ENCODE measurements at regions not wholly inside any gene's neighbourhood (a gene's known extent, or its start where the extent isn't known, plus 50 kb on each side); places are given as distances from the start of the nearest gene placed in this dataset.
A peak's percentile ranks its signal among the peaks of the same experiment; 100 is the strongest.

- Mint-ChIP-seq H3K27me3 (peaks cover 9 to 26% (median 15%) of the 10 kb centered on the region in 5 donors), H3K27ac (no peak overlapping the region), H3K9me3 (peaks cover 0 to 4% (median 0%) of the 10 kb centered on the region in 11 donors), H3K4me3 (no peak overlapping the region), H3K36me3 (peaks cover 0 to 3% (median 0%) of the 10 kb centered on the region in 5 donors), H3K4me1 (no peaks in the 10 kb centered on the region)
- intact Hi-C loops (cut with micrococcal nuclease), result no loop called here
- ChIA-PET CTCF (no interaction called here), POLR2A (no interaction called here)
- Histone ChIP-seq H3K4me1 (ENCODE audit: control insufficient read depth in 2 of 2, insufficient read depth in 2 of 2, low read length in 2 of 2) (no peaks in the 10 kb centered on the region), H3K27me3 (ENCODE audit: control insufficient read depth in 2 of 2, insufficient read depth in 2 of 2, low read length in 2 of 2) (no peaks in the 10 kb centered on the region), H3K9me3 (ENCODE audit: control insufficient read depth in 2 of 3, low read length in 3 of 3) (no peaks in the 10 kb centered on the region), H3K4me3 (ENCODE audit: low read length) (no peak overlapping the region), H3K27ac (ENCODE audit: low read depth, low read length) (no peak overlapping the region), H3K36me3 (ENCODE audit: control insufficient read depth in 2 of 3, insufficient read depth in 3 of 3, low read length in 3 of 3) (no peaks in the 10 kb centered on the region)
- peak; percentile 61 for ATAC-seq
- DNase-seq, result no peak
Observed at GRCh38 chr5:170451747-170452365, 52.0 kb upstream of the KCNIP1 start.

GRCh38 chr5:170450061-170450669, 53.7 kb upstream of the KCNIP1 start:
- intact Hi-C loops (cut with micrococcal nuclease), result no loop called here
- no peaks in the 10 kb centered on the region for H3K36me3 ChIP-seq (ENCODE audit: control insufficient read depth in 2 of 3, insufficient read depth in 3 of 3, low read length in 3 of 3)
- Mint-ChIP-seq H3K27me3 (peaks cover 2 to 17% (median 6%) of the 10 kb centered on the region in 5 donors), H3K36me3 (peaks cover 0 to 3% (median 0%) of the 10 kb centered on the region in 5 donors), H3K4me1 (no peaks in the 10 kb centered on the region), H3K27ac (no peak overlapping the region), H3K9me3 (peaks cover 0 to 4% (median 0%) of the 10 kb centered on the region in 11 donors), H3K4me3 (no peak overlapping the region)
- CTCF ChIA-PET, result interaction anchor here (0.6 kb wide), 1 partner anchor 8 kb away, joined by 4 read pairs; no protein-coding TSS in a partner anchor
- H3K4me1 ChIP-seq (ENCODE audit: control insufficient read depth in 2 of 2, insufficient read depth in 2 of 2, low read length in 2 of 2), result no peaks in the 10 kb centered on the region
- H3K4me3 ChIP-seq (ENCODE audit: low read length), result no peak overlapping the region
- DNase-seq (no peak), ATAC-seq (no peak)
- H3K9me3 ChIP-seq (ENCODE audit: control insufficient read depth in 2 of 3, low read length in 3 of 3), result no peaks in the 10 kb centered on the region
- POLR2A ChIA-PET, result no interaction called here
- no peak overlapping the region for H3K27ac ChIP-seq (ENCODE audit: low read depth, low read length)
- no peaks in the 10 kb centered on the region for H3K27me3 ChIP-seq (ENCODE audit: control insufficient read depth in 2 of 2, insufficient read depth in 2 of 2, low read length in 2 of 2)

DNA sequence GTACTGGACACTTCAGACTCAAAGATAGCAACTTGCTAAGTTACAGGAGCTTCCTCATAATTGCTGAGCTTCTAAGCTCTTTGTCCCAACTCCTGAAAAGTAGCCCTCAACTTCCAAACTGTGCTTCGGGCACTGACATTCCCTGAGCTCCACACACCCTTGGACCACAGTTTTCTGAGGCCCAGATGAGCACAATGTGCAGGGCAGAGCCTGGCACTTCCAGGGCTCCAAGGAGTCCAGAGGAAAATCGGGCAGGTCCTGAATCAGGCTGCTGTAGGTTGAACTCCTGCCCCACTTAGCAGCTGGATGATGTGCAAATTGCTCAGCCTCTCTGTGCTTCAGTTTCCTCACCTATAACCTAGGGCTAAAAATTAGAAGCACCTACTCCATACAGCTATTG, 54.6 kb upstream of the KCNIP1 start:
- CTCF ChIA-PET, result no interaction called here
- DNase-seq, result no peak

DNA sequence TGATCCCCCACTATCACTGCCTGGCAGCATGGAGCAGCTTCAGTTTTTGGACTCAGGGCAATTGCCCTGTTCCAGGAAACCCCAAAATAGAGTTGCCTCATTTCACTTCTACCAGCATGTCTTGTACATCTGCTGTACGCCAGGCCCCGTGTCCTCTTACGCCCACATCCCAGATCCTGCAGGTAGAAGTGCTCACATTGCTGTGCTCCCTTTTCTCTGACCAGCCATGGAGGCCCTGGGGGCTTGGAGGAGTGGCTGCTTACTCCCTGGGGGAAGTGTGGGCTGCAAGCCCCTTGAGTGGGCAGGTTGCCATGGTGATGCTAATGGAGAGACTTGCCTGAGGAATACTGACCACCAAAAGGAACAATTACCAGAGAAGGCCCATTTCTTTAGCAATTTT, 55.6 kb upstream of the KCNIP1 start:
- Mint-ChIP-seq H3K36me3 (peaks cover 0 to 3% (median 0%) of the 10 kb centered on the region in 5 donors), H3K27me3 (peaks cover 0 to 8% (median 3%) of the 10 kb centered on the region in 5 donors), H3K4me3 (no peak overlapping the region), H3K27ac (no peak overlapping the region), H3K4me1 (peaks cover 0 to 5% (median 0%) of the 10 kb centered on the region in 7 donors), H3K9me3 (peaks cover 0 to 4% (median 0%) of the 10 kb centered on the region in 11 donors)
- ChIA-PET CTCF (no interaction called here), POLR2A (no interaction called here)
- no peak overlapping the region for H3K27ac ChIP-seq (ENCODE audit: low read depth, low read length)
- DNase-seq (no peak), ATAC-seq (no peak)
- H3K9me3 ChIP-seq (ENCODE audit: control insufficient read depth in 2 of 3, low read length in 3 of 3), result no peaks in the 10 kb centered on the region
- no peaks in the 10 kb centered on the region for H3K36me3 ChIP-seq (ENCODE audit: control insufficient read depth in 2 of 3, insufficient read depth in 3 of 3, low read length in 3 of 3)
- H3K27me3 ChIP-seq (ENCODE audit: control insufficient read depth in 2 of 2, insufficient read depth in 2 of 2, low read length in 2 of 2), result no peaks in the 10 kb centered on the region
- no peak overlapping the region for H3K4me3 ChIP-seq (ENCODE audit: low read length)
- intact Hi-C loops (cut with micrococcal nuclease), result no loop called here
- H3K4me1 ChIP-seq (ENCODE audit: control insufficient read depth in 2 of 2, insufficient read depth in 2 of 2, low read length in 2 of 2), result no peaks in the 10 kb centered on the region

More for the DNA sequence above, 54.6 kb upstream of the KCNIP1 start:
- peaks cover 0 to 5% (median 0%) of the 10 kb centered on the region in 7 donors for H3K4me1 Mint-ChIP-seq
- no peak overlapping the region for H3K27ac ChIP-seq (ENCODE audit: low read depth, low read length)
- peaks cover 0 to 4% (median 0%) of the 10 kb centered on the region in 11 donors for H3K9me3 Mint-ChIP-seq
- no peak overlapping the region for H3K4me3 ChIP-seq (ENCODE audit: low read length)
- H3K27me3 ChIP-seq (ENCODE audit: control insufficient read depth in 2 of 2, insufficient read depth in 2 of 2, low read length in 2 of 2), result no peaks in the 10 kb centered on the region
- no peak for ATAC-seq
- no peaks in the 10 kb centered on the region for H3K36me3 ChIP-seq (ENCODE audit: control insufficient read depth in 2 of 3, insufficient read depth in 3 of 3, low read length in 3 of 3)
- H3K27ac Mint-ChIP-seq, result no peak overlapping the region
- no peaks in the 10 kb centered on the region for H3K4me1 ChIP-seq (ENCODE audit: control insufficient read depth in 2 of 2, insufficient read depth in 2 of 2, low read length in 2 of 2)
- POLR2A ChIA-PET, result no interaction called here
- no peaks in the 10 kb centered on the region for H3K9me3 ChIP-seq (ENCODE audit: control insufficient read depth in 2 of 3, low read length in 3 of 3)
- intact Hi-C loops (cut with micrococcal nuclease), result no loop called here
- H3K27me3 Mint-ChIP-seq, result peaks cover 0 to 16% (median 4%) of the 10 kb centered on the region in 5 donors
- H3K36me3 Mint-ChIP-seq, result peaks cover 0 to 3% (median 0%) of the 10 kb centered on the region in 5 donors
- no peak overlapping the region for H3K4me3 Mint-ChIP-seq

- CTCF ChIA-PET, result interaction anchor here (0.7 kb wide), 1 partner anchor 15 kb away, joined by 3 read pairs; no protein-coding TSS in a partner anchor
- Mint-ChIP-seq H3K4me1 (peaks cover 0 to 5% (median 0%) of the 10 kb centered on the region in 7 donors), H3K36me3 (peaks cover 0 to 3% (median 0%) of the 10 kb centered on the region in 5 donors), H3K27ac (no peak overlapping the region), H3K27me3 (peaks cover 0 to 8% (median 0%) of the 10 kb centered on the region in 5 donors), H3K4me3 (no peak overlapping the region), H3K9me3 (peaks cover 0 to 4% (median 0%) of the 10 kb centered on the region in 11 donors)
- no peaks in the 10 kb centered on the region for H3K4me1 ChIP-seq (ENCODE audit: control insufficient read depth in 2 of 2, insufficient read depth in 2 of 2, low read length in 2 of 2)
- no peaks in the 10 kb centered on the region for H3K9me3 ChIP-seq (ENCODE audit: control insufficient read depth in 2 of 3, low read length in 3 of 3)
- H3K4me3 ChIP-seq (ENCODE audit: low read length), result no peak overlapping the region
- POLR2A ChIA-PET, result no interaction called here
- ATAC-seq (no peak), DNase-seq (no peak)
- no peaks in the 10 kb centered on the region for H3K27me3 ChIP-seq (ENCODE audit: control insufficient read depth in 2 of 2, insufficient read depth in 2 of 2, low read length in 2 of 2)
- H3K27ac ChIP-seq (ENCODE audit: low read depth, low read length), result no peak overlapping the region
- intact Hi-C loops (cut with micrococcal nuclease), result no loop called here
- H3K36me3 ChIP-seq (ENCODE audit: control insufficient read depth in 2 of 3, insufficient read depth in 3 of 3, low read length in 3 of 3), result no peaks in the 10 kb centered on the region
Observed at GRCh38 chr5:170446365-170446764, 57.2 kb upstream of the KCNMB1 start.

DNA sequence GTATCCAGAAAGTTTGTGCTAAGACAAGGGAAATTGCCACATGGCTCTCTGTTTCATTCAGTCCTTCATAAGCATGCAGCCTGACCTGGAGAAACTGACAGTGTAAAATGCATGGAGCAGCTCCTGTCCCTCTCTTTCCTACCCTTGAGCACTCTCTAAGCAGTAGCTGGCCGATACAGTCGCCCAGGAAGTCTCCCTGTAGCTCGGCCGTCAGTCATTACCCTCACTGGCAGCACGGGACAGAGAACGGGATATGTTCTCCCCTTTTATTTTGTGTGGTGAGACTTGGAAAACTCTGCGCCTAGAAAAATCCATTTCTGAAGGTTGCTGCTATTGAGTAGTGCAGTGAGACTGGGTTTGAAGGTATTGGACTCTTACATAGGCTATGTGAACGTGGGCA, 56.8 kb upstream of the KCNMB1 start:
- DNase-seq, result no peak
- Histone ChIP-seq H3K27ac (ENCODE audit: low read depth, low read length) (no peak overlapping the region), H3K4me3 (ENCODE audit: low read length) (no peak overlapping the region), H3K9me3 (ENCODE audit: control insufficient read depth in 2 of 3, low read length in 3 of 3) (no peaks in the 10 kb centered on the region), H3K36me3 (ENCODE audit: control insufficient read depth in 2 of 3, insufficient read depth in 3 of 3, low read length in 3 of 3) (no peaks in the 10 kb centered on the region), H3K4me1 (ENCODE audit: control insufficient read depth in 2 of 2, insufficient read depth in 2 of 2, low read length in 2 of 2) (no peaks in the 10 kb centered on the region), H3K27me3 (ENCODE audit: control insufficient read depth in 2 of 2, insufficient read depth in 2 of 2, low read length in 2 of 2) (no peaks in the 10 kb centered on the region)
- CTCF ChIA-PET, result interaction anchor here (0.7 to 1.4 kb wide), 2 partner anchors 11 to 14 kb away, joined by 3 read pairs; no protein-coding TSS in a partner anchor
- Mint-ChIP-seq H3K4me1 (peaks cover 0 to 5% (median 0%) of the 10 kb centered on the region in 7 donors), H3K27ac (no peak overlapping the region), H3K36me3 (peaks cover 0 to 3% (median 0%) of the 10 kb centered on the region in 5 donors), H3K27me3 (peaks cover 0 to 8% (median 0%) of the 10 kb centered on the region in 5 donors), H3K4me3 (no peak overlapping the region), H3K9me3 (peaks cover 0 to 4% (median 0%) of the 10 kb centered on the region in 11 donors)
- no peak for ATAC-seq
- POLR2A ChIA-PET, result no interaction called here
- intact Hi-C loops (cut with micrococcal nuclease), result no loop called here
